A673 (cell line): ENCODE measurements at regions not wholly inside any gene's neighbourhood (a gene's known extent, or its start where the extent isn't known, plus 50 kb on each side); places are given as distances from the start of the nearest gene placed in this dataset.

Experiments
- BruUV-seq: library from RNA; stranded (reverse); fragments of 400-500 nt; replicated peaks from 2 replicates; lab custom pipeline; 2021; lab: Mats Ljungman, UMichigan
- CTCF ChIA-PET: fragments of 300-600 bp; sonication (Branson Sonifier 250); formaldehyde crosslinking; loops from one replicate; lab custom pipeline; 2022; ENCODE audit warnings: antibody characterized with exemption; lab: Charles Lee
- POLR2A ChIA-PET: fragments of 300-600 bp; sonication (Branson Sonifier 250); formaldehyde crosslinking; loops from one replicate; lab custom pipeline; 2022; ENCODE audit warnings: antibody characterized with exemption; ENCODE audit not compliant: low non-redundant PET; lab: Charles Lee
- DNase-seq: peaks from one replicate; pipeline ENCODE4 v3.0.0-alpha.2; 2015; ENCODE audit warnings: low spot score
- H3K27ac ChIP-seq: fragments of 200-600 bp; sonication (generic); 2 replicates; pipeline ENCODE4 v1.5.1; 2016; ENCODE audit warnings: mixed run types, low read depth, mild to moderate bottlenecking, mixed read lengths, antibody characterized with exemption, low read length; ENCODE audit not compliant: poor library complexity, severe bottlenecking
- H3K27me3 ChIP-seq: fragments of 200-600 bp; sonication (generic); replicated peaks from 2 replicates; pipeline ENCODE4 v1.6.1; 2017; ENCODE audit warnings: mixed run types, low read depth, mild to moderate bottlenecking, mixed read lengths, antibody characterized with exemption, low read length; ENCODE audit not compliant: insufficient read depth, poor library complexity
- H3K36me3 ChIP-seq: fragments of 200-600 bp; sonication (generic); 2 replicates; pipeline ENCODE4 v1.6.1; 2016; ENCODE audit warnings: mixed run types, mild to moderate bottlenecking, mixed read lengths, antibody characterized with exemption, low read length; ENCODE audit not compliant: insufficient read depth, poor library complexity, severe bottlenecking
- H3K4me1 ChIP-seq: fragments of 200-600 bp; sonication (generic); 2 replicates; pipeline ENCODE4 v1.6.1; 2017; ENCODE audit warnings: mixed run types, mild to moderate bottlenecking, mixed read lengths, antibody characterized with exemption, low read length; ENCODE audit not compliant: insufficient read depth, poor library complexity, severe bottlenecking
- H3K4me3 ChIP-seq: fragments of 200-600 bp; sonication (generic); 2 replicates; pipeline ENCODE4 v1.5.1; 2016; ENCODE audit warnings: low read depth, mixed run types, mild to moderate bottlenecking, mixed read lengths, low read length; ENCODE audit not compliant: poor library complexity, severe bottlenecking
- H3K9me3 ChIP-seq: fragments of 200-600 bp; sonication (generic); 2 replicates; pipeline ENCODE4 v1.6.1; 2016; ENCODE audit warnings: mixed run types, low read depth, mild to moderate bottlenecking, mixed read lengths, antibody characterized with exemption, low read length; ENCODE audit not compliant: poor library complexity, severe bottlenecking
- EZH2 ChIP-seq: fragments of 200-600 bp; sonication (generic); IDR thresholded peaks from 2 replicates; pipeline ENCODE4 v1.6.1; 2017; ENCODE audit warnings: borderline replicate concordance, low read depth, mild to moderate bottlenecking, mixed read lengths, antibody characterized with exemption, low read length; ENCODE audit not compliant: poor library complexity, severe bottlenecking
- intact Hi-C: fragments of 100-400 bp; cut with micrococcal nuclease; formaldehyde crosslinking; loops from one replicate; pipeline ENCODE4 v1.10.0; 2022; ENCODE audit not compliant: unreplicated experiment
- TF ChIP-seq, protein P1 (sequence below): fragments of 300-800, 200-600 bp; sonication (generic); conservative IDR thresholded peaks from 2 replicates; pipeline ENCODE4 v1.5.1; 2017; ENCODE audit warnings: low read depth, mild to moderate bottlenecking, antibody characterized with exemption, low read length, moderate library complexity, mixed read lengths

DNA sequence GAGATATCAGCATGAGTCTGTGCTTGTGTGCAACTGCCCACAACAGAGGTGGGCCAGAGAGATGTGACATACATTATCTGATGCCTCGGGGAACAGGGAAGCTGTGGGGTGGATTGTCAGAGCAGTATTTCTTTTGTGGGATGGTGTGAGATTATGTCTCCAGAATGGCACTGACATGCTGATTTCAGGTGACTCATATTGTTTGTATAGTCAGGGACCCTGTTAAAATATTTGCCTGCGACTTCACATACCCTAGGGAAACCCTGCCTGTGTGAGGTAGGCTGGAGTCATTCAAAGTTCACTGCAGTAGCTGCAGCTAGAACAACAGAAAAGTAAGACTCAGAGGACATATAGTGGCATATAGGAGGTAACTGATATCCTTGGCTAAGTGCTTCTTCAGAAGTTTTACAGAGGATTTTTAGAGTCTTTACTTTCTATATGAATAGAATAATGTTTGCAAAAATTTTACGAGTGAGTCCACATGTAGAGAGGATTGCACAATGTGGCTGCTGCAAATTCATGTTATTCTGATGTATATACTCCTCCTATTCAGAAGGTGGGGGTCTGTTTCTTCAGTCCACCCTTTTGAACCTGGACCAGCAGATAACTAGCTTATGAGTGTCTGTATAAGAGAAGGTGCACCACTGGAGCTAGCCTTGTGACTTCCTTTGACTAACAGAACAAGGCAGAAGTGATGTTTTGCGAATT is 89.3 kb downstream of the MACIR start:
- POLR2A ChIA-PET = no interaction called here
- intact Hi-C loops = no loop called here
- no peak overlapping the region for H3K4me3 ChIP-seq
- H3K27me3 ChIP-seq = no peaks in the 10 kb centered on the region
- H3K4me1 ChIP-seq = no peaks in the 10 kb centered on the region
- H3K27ac ChIP-seq = no peak overlapping the region
- H3K9me3 ChIP-seq = no peaks in the 10 kb centered on the region
- no peaks in the 10 kb centered on the region for H3K36me3 ChIP-seq
- DNase-seq = no peak
- no TSS peak for BruUV-seq
- CTCF ChIA-PET = no interaction called here
- TF ChIP-seq, protein P1, sequence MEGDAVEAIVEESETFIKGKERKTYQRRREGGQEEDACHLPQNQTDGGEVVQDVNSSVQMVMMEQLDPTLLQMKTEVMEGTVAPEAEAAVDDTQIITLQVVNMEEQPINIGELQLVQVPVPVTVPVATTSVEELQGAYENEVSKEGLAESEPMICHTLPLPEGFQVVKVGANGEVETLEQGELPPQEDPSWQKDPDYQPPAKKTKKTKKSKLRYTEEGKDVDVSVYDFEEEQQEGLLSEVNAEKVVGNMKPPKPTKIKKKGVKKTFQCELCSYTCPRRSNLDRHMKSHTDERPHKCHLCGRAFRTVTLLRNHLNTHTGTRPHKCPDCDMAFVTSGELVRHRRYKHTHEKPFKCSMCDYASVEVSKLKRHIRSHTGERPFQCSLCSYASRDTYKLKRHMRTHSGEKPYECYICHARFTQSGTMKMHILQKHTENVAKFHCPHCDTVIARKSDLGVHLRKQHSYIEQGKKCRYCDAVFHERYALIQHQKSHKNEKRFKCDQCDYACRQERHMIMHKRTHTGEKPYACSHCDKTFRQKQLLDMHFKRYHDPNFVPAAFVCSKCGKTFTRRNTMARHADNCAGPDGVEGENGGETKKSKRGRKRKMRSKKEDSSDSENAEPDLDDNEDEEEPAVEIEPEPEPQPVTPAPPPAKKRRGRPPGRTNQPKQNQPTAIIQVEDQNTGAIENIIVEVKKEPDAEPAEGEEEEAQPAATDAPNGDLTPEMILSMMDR = no peak
- TF ChIP-seq EZH2 = no peak

DNA sequence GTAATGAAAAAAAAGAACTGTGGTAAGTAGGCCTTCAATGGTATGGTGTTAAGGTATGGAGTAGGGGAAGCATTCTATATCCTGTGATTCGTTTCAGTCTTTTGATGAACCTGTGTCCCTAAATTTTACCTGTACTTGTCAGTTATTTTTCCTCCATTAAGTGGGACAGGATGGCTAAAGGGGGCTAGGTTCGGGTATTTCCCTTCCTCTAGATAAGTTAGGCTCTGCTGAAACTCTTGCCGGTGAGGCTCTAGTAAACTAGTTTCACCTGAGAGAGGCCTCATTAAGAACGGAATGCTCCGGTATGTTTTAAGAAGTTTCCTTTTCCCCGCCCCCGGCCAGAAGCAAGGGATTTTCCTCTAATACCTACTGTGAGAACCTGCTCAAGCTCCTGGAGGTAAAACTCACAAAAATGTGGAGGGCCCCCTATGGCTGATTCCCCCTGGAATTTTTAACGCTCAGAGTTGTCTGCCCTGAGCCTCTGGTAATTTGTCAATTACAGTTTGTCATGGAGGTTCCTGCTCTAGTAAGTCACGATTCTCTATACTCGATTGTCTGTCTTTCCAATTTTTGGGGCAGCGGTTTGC is 87.7 kb downstream of the MACIR start:
- H3K4me3 ChIP-seq = no peak overlapping the region
- no peaks in the 10 kb centered on the region for H3K27me3 ChIP-seq
- H3K36me3 ChIP-seq = no peaks in the 10 kb centered on the region
- TF ChIP-seq EZH2 = no peak
- TF ChIP-seq, protein P1 = no peak
- ChIA-PET CTCF (no interaction called here), POLR2A (no interaction called here)
- no peak for DNase-seq
- H3K9me3 ChIP-seq = no peaks in the 10 kb centered on the region
- no TSS peak for BruUV-seq
- H3K27ac ChIP-seq = no peak overlapping the region
- intact Hi-C loops = no loop called here
- no peaks in the 10 kb centered on the region for H3K4me1 ChIP-seq

DNA sequence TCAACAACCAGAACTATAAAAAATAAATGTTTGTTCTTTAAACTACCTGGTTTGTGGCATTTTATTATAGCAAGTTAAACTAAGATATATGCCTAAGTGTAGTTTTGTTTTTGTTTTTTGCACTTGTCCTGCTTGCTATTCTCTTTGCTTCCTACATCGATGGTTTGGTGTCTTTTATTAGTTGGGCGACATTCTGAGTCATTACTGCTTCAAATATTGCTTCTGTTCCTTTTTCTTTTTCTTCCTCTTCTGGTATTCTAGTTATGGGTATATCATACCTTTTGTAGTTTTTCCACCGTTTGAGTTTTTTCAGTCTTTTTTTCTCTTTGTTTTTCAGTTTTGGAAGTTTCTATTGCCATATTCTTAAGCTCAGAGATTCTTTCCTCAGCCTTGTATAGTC is 86.9 kb downstream of the MACIR start:
- ChIA-PET POLR2A (no interaction called here), CTCF (no interaction called here)

More for the DNA sequence above, 86.9 kb downstream of the MACIR start:
- no peak for DNase-seq
- TF ChIP-seq, protein P1 = no peak
- no peak for TF ChIP-seq EZH2
- Histone ChIP-seq H3K4me3 (no peak overlapping the region), H3K36me3 (no peaks in the 10 kb centered on the region), H3K27ac (no peak overlapping the region), H3K4me1 (no peaks in the 10 kb centered on the region), H3K27me3 (no peaks in the 10 kb centered on the region), H3K9me3 (no peaks in the 10 kb centered on the region)
- intact Hi-C loops = no loop called here
- BruUV-seq = no TSS peak
